ENCODE measurements at regions not wholly inside any gene's neighbourhood (a gene's known extent, or its start where the extent isn't known, plus 50 kb on each side); places are given as distances from the start of the nearest gene placed in this dataset.

DNA sequence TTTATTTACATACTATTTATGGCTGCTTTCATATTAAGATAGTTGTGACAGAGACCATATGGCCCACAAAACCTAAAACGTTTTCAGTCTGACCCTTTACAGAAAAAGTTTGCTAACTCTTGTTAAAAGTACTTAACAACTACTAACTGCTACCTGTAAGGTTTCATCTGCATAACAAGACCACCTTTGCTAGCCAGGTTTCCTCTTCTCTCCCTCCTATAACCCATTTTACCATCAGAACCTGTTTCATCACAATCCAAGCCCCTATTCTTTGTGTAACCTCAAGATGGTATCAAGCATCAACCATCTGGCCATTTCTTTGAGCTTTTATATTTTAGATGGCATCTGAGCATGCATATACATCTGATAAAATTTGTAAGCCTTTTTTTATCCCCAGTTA lies 305.4 kb downstream of the HHIPL2 start:
- no peak for TF ChIP-seq POLR2A (IDR thresholded peaks at IDR 0.05)
- TF ChIP-seq, protein P1, sequence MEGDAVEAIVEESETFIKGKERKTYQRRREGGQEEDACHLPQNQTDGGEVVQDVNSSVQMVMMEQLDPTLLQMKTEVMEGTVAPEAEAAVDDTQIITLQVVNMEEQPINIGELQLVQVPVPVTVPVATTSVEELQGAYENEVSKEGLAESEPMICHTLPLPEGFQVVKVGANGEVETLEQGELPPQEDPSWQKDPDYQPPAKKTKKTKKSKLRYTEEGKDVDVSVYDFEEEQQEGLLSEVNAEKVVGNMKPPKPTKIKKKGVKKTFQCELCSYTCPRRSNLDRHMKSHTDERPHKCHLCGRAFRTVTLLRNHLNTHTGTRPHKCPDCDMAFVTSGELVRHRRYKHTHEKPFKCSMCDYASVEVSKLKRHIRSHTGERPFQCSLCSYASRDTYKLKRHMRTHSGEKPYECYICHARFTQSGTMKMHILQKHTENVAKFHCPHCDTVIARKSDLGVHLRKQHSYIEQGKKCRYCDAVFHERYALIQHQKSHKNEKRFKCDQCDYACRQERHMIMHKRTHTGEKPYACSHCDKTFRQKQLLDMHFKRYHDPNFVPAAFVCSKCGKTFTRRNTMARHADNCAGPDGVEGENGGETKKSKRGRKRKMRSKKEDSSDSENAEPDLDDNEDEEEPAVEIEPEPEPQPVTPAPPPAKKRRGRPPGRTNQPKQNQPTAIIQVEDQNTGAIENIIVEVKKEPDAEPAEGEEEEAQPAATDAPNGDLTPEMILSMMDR (IDR thresholded peaks at IDR 0.05), result no peak

Measured in prostate gland (tissue), 2 donors.